GM19023 (cell line): ENCODE measurements at regions not wholly inside any gene's neighbourhood (a gene's known extent, or its start where the extent isn't known, plus 50 kb on each side); places are given as distances from the start of the nearest gene placed in this dataset.
"Not testable (repeated sequence)": the region's sequence is repeated elsewhere in the genome, so short reads cannot be mapped to it uniquely, and the experiment has no call there.

ENCODE experiments used
- ATAC-seq: cut with Tn5 transposase; IDR thresholded peaks from one replicate; pipeline ENCODE4 v1.9.1; 2021; ENCODE audit warnings: mild to moderate bottlenecking, moderate library complexity; ENCODE audit not compliant: unreplicated experiment

DNA sequence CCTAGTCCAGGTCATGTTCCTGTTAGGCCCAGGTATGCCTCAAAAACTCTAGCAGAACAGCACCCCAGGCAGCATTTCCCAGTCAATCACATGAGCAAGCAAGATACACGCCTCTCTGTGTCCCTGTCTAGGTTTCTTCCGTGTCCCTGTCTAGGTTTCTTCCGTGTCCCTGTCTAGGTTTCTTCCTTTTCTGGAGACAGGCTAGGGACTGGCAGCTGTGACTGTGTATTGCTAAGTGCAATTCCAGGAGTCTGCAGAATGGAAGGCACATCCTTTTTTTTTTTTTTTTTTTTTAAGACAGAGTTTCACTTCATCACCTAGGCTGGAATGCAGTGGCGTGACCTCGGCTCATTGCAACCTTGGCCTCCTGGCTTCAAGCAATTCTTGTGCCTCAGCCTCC lies 77.6 kb downstream of the SETD4 start:
- no peak for ATAC-seq

GRCh38 chr21:35981514-35982070 lies 78.7 kb downstream of the SETD4 start:
- ATAC-seq: no peak

DNA sequence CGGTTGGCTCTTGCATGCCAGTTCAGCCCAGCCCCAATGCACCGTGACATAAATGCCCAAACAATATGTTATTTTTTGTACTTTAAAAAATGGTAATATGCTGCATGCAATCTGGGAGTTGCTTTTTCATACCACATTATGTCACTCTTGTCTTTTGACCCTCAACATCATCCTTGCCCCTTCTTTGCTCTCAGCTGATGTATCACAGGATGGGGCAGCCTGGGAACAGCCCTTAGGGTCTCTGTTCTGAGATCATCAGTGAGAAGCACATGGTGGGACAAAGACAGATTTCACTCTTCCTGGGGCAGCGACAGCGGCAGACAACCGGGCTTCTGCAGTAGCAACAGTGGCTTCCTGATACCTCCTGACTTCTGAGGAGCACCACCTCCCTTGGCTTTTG lies 79.5 kb downstream of the SETD4 start:
- ATAC-seq: no peak

DNA sequence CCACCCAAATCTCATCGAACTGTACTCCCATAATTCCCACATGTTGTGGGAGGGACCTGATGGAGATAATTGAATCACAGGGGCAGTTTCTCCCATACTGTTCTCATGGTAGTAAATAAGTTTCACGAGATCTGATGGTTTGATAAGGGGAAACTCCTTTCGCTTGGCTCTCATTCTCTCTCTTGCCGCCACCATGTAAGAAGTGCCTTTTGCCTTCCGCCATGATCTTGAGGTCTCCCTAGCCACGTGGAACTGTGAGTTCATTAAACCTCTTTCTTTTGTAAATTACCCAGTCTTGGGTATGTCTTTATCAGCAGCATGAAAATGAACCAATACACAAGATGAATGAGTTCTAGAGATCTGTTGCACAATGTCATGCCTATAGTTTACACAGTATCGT lies 82.5 kb downstream of the SETD4 start:
- ATAC-seq: not testable (repeated sequence)

DNA sequence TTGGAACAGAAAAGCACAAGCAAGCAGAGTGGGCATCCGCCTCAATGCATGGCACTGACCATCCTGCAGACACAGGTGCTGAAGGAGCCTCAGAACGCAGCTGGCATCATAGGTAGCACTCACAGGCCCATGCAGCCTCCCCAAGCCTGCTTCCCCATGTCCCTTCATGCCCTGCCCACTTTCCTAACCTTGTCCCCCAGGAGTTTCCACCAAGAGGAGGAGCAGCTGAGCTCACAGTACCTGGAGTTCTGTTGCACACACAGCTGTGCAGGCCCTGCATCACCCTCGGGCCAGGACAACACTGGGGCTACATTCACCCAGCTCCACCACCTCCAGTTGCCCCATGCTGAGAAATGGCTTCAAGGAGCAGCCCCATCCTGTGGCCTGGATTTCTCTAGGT lies 83.4 kb downstream of the SETD4 start:
- no peak for ATAC-seq

GRCh38 chr21:35976481-35976880 lies 83.8 kb downstream of the SETD4 start:
- no peak for ATAC-seq

DNA sequence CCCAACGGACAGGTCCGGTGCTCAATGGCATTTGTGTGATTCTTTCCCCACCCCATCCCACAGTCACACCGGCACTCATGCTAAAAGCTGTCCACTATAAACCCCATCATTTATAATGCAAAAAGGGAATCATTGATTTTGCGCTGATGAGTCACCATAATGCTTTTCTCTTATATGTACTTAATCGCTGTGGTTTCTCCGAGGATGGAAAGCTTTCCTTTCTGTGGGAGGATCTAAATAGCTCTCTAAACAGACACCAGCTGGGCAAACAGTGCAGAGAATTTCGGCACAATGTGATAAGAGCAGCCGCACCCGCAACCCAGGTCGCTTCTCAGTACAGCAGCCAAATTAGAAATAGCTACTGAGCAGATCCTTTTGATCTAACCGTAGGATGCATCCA lies 85.6 kb downstream of the SETD4 start:
- ATAC-seq: no peak

GRCh38 chr21:35971824-35972223 lies 88.5 kb downstream of the SETD4 start:
- no peak for ATAC-seq

DNA sequence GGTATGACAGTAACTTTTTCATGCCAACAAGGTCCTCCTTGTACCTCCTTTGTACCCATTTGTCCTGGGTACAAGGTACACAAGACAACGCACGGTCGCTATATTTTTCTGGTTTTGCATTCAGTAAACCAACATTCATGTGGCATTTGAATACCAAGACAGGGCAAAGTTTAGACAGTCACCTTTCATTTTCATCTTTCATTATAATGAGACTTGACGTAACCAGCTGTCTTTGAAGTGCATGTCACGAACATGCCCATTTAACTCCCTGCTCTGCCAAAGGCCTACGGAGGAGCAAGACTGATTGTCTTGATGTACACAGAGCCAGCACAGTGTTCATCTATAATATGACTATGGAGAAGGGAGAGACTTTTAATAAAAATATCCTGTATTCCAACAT lies 91.0 kb downstream of the SETD4 start:
- ATAC-seq: no peak

GRCh38 chr21:35968564-35968963 lies 91.8 kb downstream of the SETD4 start:
- no peak for ATAC-seq

DNA sequence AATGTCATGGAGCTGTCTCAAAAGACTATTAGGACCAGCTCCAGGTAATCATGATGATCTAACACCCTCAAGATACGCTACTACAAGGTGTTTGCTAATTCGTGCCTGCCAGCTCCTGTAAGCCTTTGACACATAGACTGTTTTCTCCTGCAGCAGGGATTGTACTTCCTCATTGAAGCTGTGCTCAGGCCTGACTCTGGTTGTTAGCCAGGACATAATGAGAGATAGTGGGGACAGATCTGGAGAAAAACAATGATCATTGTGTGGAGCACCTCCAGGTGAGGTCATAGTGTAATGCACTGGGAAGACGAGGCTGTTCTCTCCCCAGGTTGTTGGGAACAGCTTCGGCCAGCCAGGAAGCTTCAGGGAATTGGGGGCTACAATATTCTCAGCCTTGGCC lies 94.6 kb downstream of the SETD4 start:
- no peak for ATAC-seq

GRCh38 chr21:35963920-35964451 lies 96.3 kb downstream of the SETD4 start:
- no peak for ATAC-seq

DNA sequence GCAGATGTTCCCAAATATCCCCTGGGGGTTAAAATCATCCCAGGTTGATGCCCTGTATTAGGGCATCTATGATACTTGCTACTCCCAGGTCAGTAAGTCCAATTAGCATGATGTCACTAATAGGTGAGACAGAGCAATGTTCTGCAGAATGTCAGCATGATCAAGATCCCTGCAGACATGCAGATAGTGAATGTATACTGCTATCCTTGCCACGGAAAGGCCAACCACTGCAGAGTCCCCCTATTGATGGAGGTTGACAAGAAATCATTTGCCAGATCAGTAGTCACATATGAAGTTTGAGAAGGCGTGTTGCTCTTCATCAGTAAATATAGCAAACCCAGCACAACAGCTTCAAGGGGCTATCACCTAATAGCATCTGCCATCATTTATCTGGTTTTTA lies 97.4 kb downstream of the SETD4 start:
- no peak for ATAC-seq

GRCh38 chr21:35954066-35954465 lies 106.3 kb downstream of the SETD4 start:
- ATAC-seq: no peak

DNA sequence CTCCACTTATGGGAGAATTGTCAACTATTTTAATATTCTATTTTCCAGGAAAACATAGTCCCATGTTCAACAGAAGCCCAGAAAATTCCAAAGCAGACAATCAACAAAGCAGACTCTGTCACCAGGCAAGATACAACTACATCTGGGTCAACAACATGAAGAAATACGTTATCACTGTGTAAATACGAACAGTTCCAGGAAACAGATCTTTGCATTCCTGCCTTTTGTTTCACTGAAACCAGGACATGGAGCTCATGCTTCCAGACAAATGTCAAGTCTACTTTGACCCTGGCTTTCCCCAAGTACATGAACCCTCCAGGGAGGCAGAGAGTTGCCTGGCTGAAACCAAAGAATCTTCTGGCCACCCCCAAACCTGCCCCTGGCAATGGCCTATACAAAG lies 106.7 kb downstream of the SETD4 start:
- no peak for ATAC-seq

DNA sequence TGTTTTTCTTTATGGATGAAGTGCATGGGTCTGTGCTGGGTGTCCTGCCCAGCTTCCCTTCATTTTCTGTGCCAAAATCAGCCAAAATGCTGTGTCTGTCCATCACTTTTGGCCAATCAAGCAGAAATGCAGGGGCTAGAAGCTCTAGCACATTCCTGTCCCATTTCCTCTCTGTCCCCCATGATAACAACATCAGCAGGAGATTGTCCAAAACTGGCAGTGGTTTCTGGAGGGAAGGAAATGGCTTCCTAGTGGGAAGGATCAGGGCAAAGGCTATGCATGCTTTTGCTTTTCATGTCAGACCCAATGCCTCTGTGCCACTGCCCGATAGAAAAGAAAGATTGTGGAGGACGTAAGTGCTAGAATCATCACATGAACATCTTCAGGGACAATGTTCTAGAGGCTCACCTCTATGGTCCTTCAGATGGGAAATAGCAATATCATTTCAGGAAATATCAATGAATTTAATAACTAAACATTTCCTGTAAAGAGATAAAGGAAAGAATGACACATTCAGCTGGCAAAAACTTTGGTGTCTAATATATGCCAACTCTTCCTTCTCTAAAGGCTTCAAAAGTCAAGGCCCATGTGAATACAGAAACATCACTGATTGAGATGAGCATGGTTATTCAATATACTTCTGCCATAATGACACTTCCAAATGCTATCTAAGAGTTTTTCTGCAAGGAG lies 107.5 kb downstream of the SETD4 start:
- no peak for ATAC-seq

DNA sequence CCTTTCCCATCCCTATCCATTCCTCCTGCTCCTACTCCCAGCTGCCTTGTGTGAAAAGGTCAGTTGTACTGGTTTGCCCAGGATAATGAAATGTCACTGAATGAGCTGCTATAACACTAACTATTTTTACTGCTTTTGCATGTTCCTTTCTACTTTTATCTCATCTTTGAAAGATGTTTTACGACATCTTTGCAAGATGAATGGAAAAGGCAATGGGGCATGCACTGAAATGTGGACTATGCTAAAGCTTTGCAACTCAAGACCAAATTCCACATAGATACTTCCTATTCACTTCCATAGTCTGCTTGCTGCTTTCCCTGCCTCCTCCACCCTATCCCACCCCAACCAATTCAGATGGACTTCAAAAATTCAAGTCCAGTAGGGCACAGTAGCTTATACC lies 111.3 kb downstream of the SETD4 start:
- ATAC-seq: no peak

DNA sequence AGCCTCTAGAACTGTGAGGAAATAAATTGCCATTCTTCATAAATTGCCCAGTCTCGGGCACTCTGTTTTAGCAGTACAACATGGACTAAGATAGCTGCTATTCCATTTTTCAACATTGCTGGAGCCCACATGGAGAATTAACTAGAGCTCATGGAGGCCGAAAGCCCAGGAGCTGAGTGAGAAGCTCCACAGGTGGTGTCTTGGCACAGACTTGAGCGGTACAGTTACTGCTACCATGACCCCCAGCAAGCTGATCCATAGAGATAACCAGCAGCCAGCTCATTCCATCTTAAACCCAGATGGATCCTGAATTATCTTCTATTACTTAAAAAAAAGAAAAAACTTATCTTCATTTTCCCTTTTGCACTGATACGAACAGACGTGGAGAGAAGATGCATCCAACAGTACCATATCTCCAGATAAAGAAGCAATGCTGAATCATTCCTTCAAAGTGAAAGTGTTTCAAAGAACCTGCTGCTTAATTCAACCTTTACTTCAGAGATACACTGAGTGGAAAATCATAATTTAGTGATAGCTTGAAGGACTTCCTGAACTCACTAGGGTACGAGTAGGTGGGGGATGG lies 115.1 kb downstream of the SETD4 start:
- no peak for ATAC-seq

DNA sequence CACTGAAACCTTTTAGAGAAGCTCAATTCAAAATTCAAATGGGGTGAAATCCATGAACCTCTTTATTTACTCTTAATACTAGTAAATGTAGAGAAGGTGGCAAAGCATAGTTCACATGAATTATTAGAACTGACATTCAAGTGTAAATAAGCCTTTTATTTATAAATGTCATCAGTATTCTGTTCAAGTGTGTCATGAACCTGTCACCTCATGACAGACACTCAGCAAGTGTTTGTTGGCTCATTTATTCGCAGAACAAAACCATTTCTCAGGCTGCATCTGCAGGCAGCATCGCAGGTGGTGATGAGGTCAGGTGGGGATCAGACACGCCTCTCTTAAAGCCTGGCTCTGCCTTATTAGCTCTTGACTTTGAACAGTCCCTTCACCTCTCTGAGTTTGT lies 116.6 kb downstream of the SETD4 start:
- no peak for ATAC-seq

- no peak for ATAC-seq
Measured at GRCh38 chr21:35942211-35943144, 117.8 kb downstream of the SETD4 start.
